IMR-90 (cell line): ENCODE measurements at regions not wholly inside any gene's neighbourhood (a gene's known extent, or its start where the extent isn't known, plus 50 kb on each side); places are given as distances from the start of the nearest gene placed in this dataset.

ENCODE experiments used
- ATAC-seq: fragments of 200-7000 bp; cut with Tn5 transposase; 2 replicates; pipeline ENCODE4 v1.9.1; 2020; ENCODE audit warnings: low read depth, mild to moderate bottlenecking, moderate library complexity
- BruUV-seq: library from RNA; stranded (reverse); fragments of 400-500 nt; replicated peaks from 2 replicates; lab custom pipeline; 2021; lab: Mats Ljungman, UMichigan
- CTCF ChIA-PET: fragments of 300-600 bp; formaldehyde crosslinking; extraction: SDS; loops from one replicate; lab custom pipeline; 2021; ENCODE audit warnings: antibody characterized with exemption; lab: Yijun Ruan, JAX
- POLR2A ChIA-PET: fragments of 300-600 bp; sonication (Branson Sonifier 250); formaldehyde crosslinking; loops from one replicate; lab custom pipeline; 2022; ENCODE audit warnings: antibody characterized with exemption; ENCODE audit not compliant: unreplicated experiment; lab: Charles Lee
- DNase-seq: peaks from one replicate; pipeline ENCODE4 v3.0.0; 2013
- H2AFZ ChIP-seq: replicated peaks from 2 replicates; pipeline ENCODE3; 2013; ENCODE audit warnings: low read length, mild to moderate bottlenecking; ENCODE audit not compliant: poor library complexity
- H2AK5ac ChIP-seq: 2 replicates; pipeline ENCODE4 v1.6.1; 2013; ENCODE audit warnings: low read depth, low read length, inconsistent platforms
- H2AK9ac ChIP-seq: replicated peaks from 2 replicates; pipeline ENCODE3; 2013; ENCODE audit warnings: mild to moderate bottlenecking, low read depth, low read length, moderate library complexity; ENCODE audit not compliant: poor library complexity
- H2BK120ac ChIP-seq: 2 replicates; pipeline ENCODE4 v1.6.1; 2013; ENCODE audit warnings: low read depth, low read length, inconsistent platforms
- H2BK15ac ChIP-seq: 3 replicates; pipeline ENCODE4 v1.6.1; 2013; ENCODE audit warnings: low read depth, low read length, inconsistent platforms
- H2BK20ac ChIP-seq: 2 replicates; pipeline ENCODE4 v1.6.1; 2013; ENCODE audit warnings: low read depth, mild to moderate bottlenecking, inconsistent platforms, low read length, moderate library complexity
- H2BK5ac ChIP-seq: 2 replicates; pipeline ENCODE4 v1.6.1; 2013; ENCODE audit warnings: mild to moderate bottlenecking, low read depth, low read length, inconsistent platforms; ENCODE audit not compliant: poor library complexity, severe bottlenecking
- H3K14ac ChIP-seq: replicated peaks from 2 replicates; pipeline ENCODE4 v1.6.1; 2013; ENCODE audit warnings: low read depth, low read length, inconsistent platforms
- H3K18ac ChIP-seq: 2 replicates; pipeline ENCODE4 v1.6.1; 2013; ENCODE audit warnings: low read depth, low read length, control low read depth
- H3K23ac ChIP-seq: 2 replicates; pipeline ENCODE4 v1.6.1; 2013; ENCODE audit warnings: low read depth, low read length, inconsistent platforms
- H3K27ac ChIP-seq: 2 replicates; pipeline ENCODE4 v1.5.1; 2013; ENCODE audit warnings: mild to moderate bottlenecking, control low read depth, low read length; ENCODE audit not compliant: insufficient read depth
- H3K27me3 ChIP-seq: 2 replicates; pipeline ENCODE4 v1.6.1; 2013; ENCODE audit warnings: low read length; ENCODE audit not compliant: control insufficient read depth, insufficient read depth
- H3K36me3 ChIP-seq: 2 replicates; pipeline ENCODE4 v1.6.1; 2013; ENCODE audit warnings: low read length, mixed read lengths; ENCODE audit not compliant: control insufficient read depth, insufficient read depth
- H3K4ac ChIP-seq: 2 replicates; pipeline ENCODE4 v1.6.1; 2013; ENCODE audit warnings: low read depth, low read length, inconsistent platforms
- H3K4me1 ChIP-seq: 2 replicates; pipeline ENCODE4 v1.6.1; 2013; ENCODE audit warnings: low read length, mixed read lengths; ENCODE audit not compliant: control insufficient read depth, insufficient read depth
- H3K4me2 ChIP-seq: 2 replicates; pipeline ENCODE4 v1.6.1; 2013; ENCODE audit warnings: low read depth, mild to moderate bottlenecking, control low read depth, low read length, moderate library complexity
- H3K4me3 ChIP-seq: 2 replicates; pipeline ENCODE4 v1.5.1; 2013; ENCODE audit warnings: low read depth, mild to moderate bottlenecking, control low read depth, low read length, moderate library complexity; ENCODE audit not compliant: insufficient read depth
- H3K56ac ChIP-seq: 2 replicates; pipeline ENCODE4 v1.6.1; 2013; ENCODE audit warnings: low read length, inconsistent platforms; ENCODE audit not compliant: insufficient read depth; ENCODE audit errors: extremely low read depth
- H3K79me1 ChIP-seq, 2 experiments: 2 replicates each; pipeline ENCODE4 v1.6.1; 2013; ENCODE audit warnings: low read length in 2 of 2, inconsistent platforms in 1 of 2, low read depth in 1 of 2
- H3K9ac ChIP-seq: 2 replicates; pipeline ENCODE4 v1.6.1; 2013; ENCODE audit warnings: low read depth, low read length, control low read depth
- H3K9me1 ChIP-seq: 2 replicates; pipeline ENCODE4 v1.6.1; 2013; ENCODE audit warnings: low read length, inconsistent platforms; ENCODE audit not compliant: insufficient read depth
- H3K9me3 ChIP-seq: 2 replicates; pipeline ENCODE4 v1.6.1; 2013; ENCODE audit warnings: low read length; ENCODE audit not compliant: control insufficient read depth, insufficient read depth
- H4K20me1 ChIP-seq: 2 replicates; pipeline ENCODE4 v1.6.1; 2013; ENCODE audit warnings: low read length, inconsistent platforms; ENCODE audit not compliant: insufficient read depth
- H4K5ac ChIP-seq: 2 replicates; pipeline ENCODE4 v1.6.1; 2013; ENCODE audit warnings: mild to moderate bottlenecking, low read depth, low read length, control low read depth
- H4K8ac ChIP-seq, 2 experiments: 2 replicates each; pipeline ENCODE4 v1.6.1; 2013; ENCODE audit warnings: low read depth in 2 of 2, low read length in 2 of 2, control low read depth in 1 of 2, inconsistent platforms in 1 of 2
- H4K91ac ChIP-seq: 2 replicates; pipeline ENCODE4 v1.6.1; 2013; ENCODE audit warnings: low read depth, low read length, inconsistent platforms; ENCODE audit not compliant: insufficient read depth
- RFX5 ChIP-seq: IDR thresholded peaks from 2 replicates; pipeline ENCODE4 v1.8.0; 2012; ENCODE audit warnings: low read depth, mild to moderate bottlenecking, low read length, moderate library complexity
- WGBS, 2 experiments: methylation state at CpG; one replicate each; pipeline versions ENCODE4 v1.1.5 to v1.1.7; 2013; ENCODE audit warnings: missing lambda C conversion rate in 2 of 2; ENCODE audit not compliant: insufficient read length in 1 of 2; ENCODE audit errors: extremely low coverage in 2 of 2; 5-methylcytosine and 5-hydroxymethylcytosine counted together
- dilution Hi-C: fragments of 300-500 bp; cut with HindIII; formaldehyde crosslinking; loops from one replicate; pipeline ENCODE4 v1.14.3; 2018; ENCODE audit warnings: low sequenced_read_pairs; ENCODE audit not compliant: unreplicated experiment
- in situ Hi-C: fragments of 300-500 bp; cut with MboI; formaldehyde crosslinking; loops from 3 replicates; pipeline ENCODE4 v1.14.3; 2019; ENCODE audit warnings: low sequenced_read_pairs, inconsistent platforms, mixed read lengths
- intact Hi-C: fragments of 100-400 bp; cut with micrococcal nuclease; formaldehyde crosslinking; loops from 2 replicates; pipeline ENCODE4 v1.10.0; 2022

- Histone ChIP-seq H3K56ac (no peak overlapping the region), H2AFZ (no peak overlapping the region), H2BK5ac (no peak overlapping the region), H3K27ac (no peak overlapping the region), H2BK15ac (no peak overlapping the region), H3K18ac (no peak overlapping the region), H3K4me3 (no peak overlapping the region), H4K91ac (no peak overlapping the region), H2AK9ac (no peak overlapping the region), H3K9me1 (no peaks in the 10 kb centered on the region; the same call in 1 of the 2 replicates), H4K20me1 (no peaks in the 10 kb centered on the region), H4K5ac (no peak overlapping the region), H3K4ac (no peak overlapping the region), H3K36me3 (no peaks in the 10 kb centered on the region), H2BK20ac (no peak overlapping the region), H3K9ac (no peak overlapping the region), H3K14ac (no peak overlapping the region), H3K4me1 (no peaks in the 10 kb centered on the region; the same call in 1 of the 2 replicates), H4K8ac (no peak overlapping the region), H3K9me3 (no peaks in the 10 kb centered on the region), H2AK5ac (no peak overlapping the region), H3K79me1 (no peaks in the 10 kb centered on the region), H3K23ac (no peak overlapping the region), H3K4me2 (no peak overlapping the region), H3K27me3 (peaks cover 22% of the 10 kb centered on the region), H2BK120ac (no peak overlapping the region)
- no peak for TF ChIP-seq RFX5
- no peak for DNase-seq
- no peak for ATAC-seq
- WGBS, 2 experiments, result 65 to 97% methylated on average over 2 to 3 of the region's 6 CpGs
- BruUV-seq, result no TSS peak
- ChIA-PET CTCF (interaction anchor here (0.6 kb wide), 1 partner anchor 87 kb away, joined by 6 read pairs; no protein-coding TSS in a partner anchor), POLR2A (no interaction called here)
- dilution Hi-C loops, result no loop called here
- intact Hi-C loops, result no loop called here
- in situ Hi-C loops, result no loop called here
These were observed 152.3 kb upstream of the ROPN1 start for GRCh38 chr3:124144035-124144814.
